Liver (tissue), 8 donors: ENCODE measurements at regions not wholly inside any gene's neighbourhood (a gene's known extent, or its start where the extent isn't known, plus 50 kb on each side); places are given as distances from the start of the nearest gene placed in this dataset.

Experiments
- DNase-seq: peaks from one replicate; pipeline ENCODE4 v3.0.0-alpha.2; 2017; ENCODE audit warnings: low spot score
- H3K27ac ChIP-seq, 2 donors: one replicate each; pipeline ENCODE4 v1.7.0; 2013; ENCODE audit warnings: inconsistent platforms in 2 of 2, low read length in 2 of 2, control low read depth in 1 of 2, low read depth in 1 of 2, mild to moderate bottlenecking in 1 of 2
- H3K27me3 ChIP-seq, 4 donors: one replicate each; pipeline versions ENCODE4 v1.6.1 to v1.7.0; 2013; ENCODE audit warnings: low read length in 3 of 4, inconsistent platforms in 1 of 4, mild to moderate bottlenecking in 1 of 4, moderate library complexity in 1 of 4; ENCODE audit not compliant: control insufficient read depth in 4 of 4, insufficient read depth in 4 of 4
- H3K36me3 ChIP-seq, 4 donors: one replicate each; pipeline versions ENCODE4 v1.6.1 to v1.7.0; 2013; ENCODE audit warnings: low read length in 3 of 4, mild to moderate bottlenecking in 3 of 4, low read depth in 1 of 4, moderate library complexity in 1 of 4; ENCODE audit not compliant: control insufficient read depth in 4 of 4, insufficient read depth in 3 of 4
- H3K4me1 ChIP-seq, 4 donors: one replicate each; pipeline versions ENCODE4 v1.6.1 to v1.7.0; 2013; ENCODE audit warnings: low read length in 3 of 4, mild to moderate bottlenecking in 3 of 4, moderate library complexity in 1 of 4; ENCODE audit not compliant: control insufficient read depth in 4 of 4, insufficient read depth in 4 of 4
- H3K4me3 ChIP-seq, 3 donors: one replicate each; pipeline versions ENCODE4 v1.6.1 to v1.7.0; 2013; ENCODE audit warnings: low read length in 3 of 3, control low read depth in 1 of 3, low read depth in 1 of 3, mild to moderate bottlenecking in 1 of 3
- H3K9ac ChIP-seq, 2 donors: one replicate each; pipeline ENCODE4 v1.7.0; 2013; ENCODE audit warnings: low read length in 2 of 2, mild to moderate bottlenecking in 2 of 2, moderate library complexity in 2 of 2, control low read depth in 1 of 2, low read depth in 1 of 2
- H3K9me3 ChIP-seq, 4 donors: one replicate each; pipeline versions ENCODE4 v1.6.1 to v1.7.0; 2013; ENCODE audit warnings: low read length in 3 of 4; ENCODE audit not compliant: control insufficient read depth in 4 of 4
- EGR1 ChIP-seq, 2 donors: IDR thresholded peaks; 2 replicates each; pipeline ENCODE4 v1.6.1; 2016 to 2018; ENCODE audit warnings: antibody characterized with exemption in 2 of 2, low read depth in 2 of 2
- FOXA1 ChIP-seq: IDR thresholded peaks from 2 replicates; pipeline ENCODE4 v1.6.1; 2016; ENCODE audit warnings: antibody characterized with exemption
- HNF4A ChIP-seq, 2 donors: conservative IDR thresholded peaks; 2 replicates each; pipeline ENCODE4 v1.6.1; 2016; ENCODE audit warnings: antibody characterized with exemption in 2 of 2, mild to moderate bottlenecking in 2 of 2
- JUND ChIP-seq, 2 donors: IDR thresholded peaks; 2 replicates each; pipeline ENCODE4 v1.6.1; 2016; ENCODE audit warnings: antibody characterized with exemption in 2 of 2
- RAD21 ChIP-seq, 2 donors: IDR thresholded peaks; 2 replicates each; pipeline ENCODE4 v1.6.1; 2016; ENCODE audit warnings: antibody characterized with exemption in 2 of 2, mild to moderate bottlenecking in 2 of 2
- RXRA ChIP-seq, 2 donors: IDR thresholded peaks; 2 replicates each; pipeline ENCODE4 v1.6.1; 2017 to 2018; ENCODE audit warnings: antibody characterized with exemption in 2 of 2, mild to moderate bottlenecking in 1 of 2
- SP1 ChIP-seq: IDR thresholded peaks from 2 replicates; pipeline ENCODE4 v1.6.1; 2018; ENCODE audit warnings: antibody characterized with exemption, mild to moderate bottlenecking
- TAF1 ChIP-seq: conservative IDR thresholded peaks from 2 replicates; pipeline ENCODE4 v1.6.1; 2016; ENCODE audit warnings: antibody characterized with exemption, mild to moderate bottlenecking
- WGBS: extraction: QIAGEN DNeasy Blood & Tissue Kit; methylation state at CpG from one replicate; pipeline ENCODE4 v1.1.7; 2013; 5-methylcytosine and 5-hydroxymethylcytosine counted together
- TF ChIP-seq, protein P1 (sequence below): IDR thresholded peaks from 2 replicates; pipeline ENCODE4 v1.6.1; 2016; ENCODE audit warnings: antibody characterized with exemption
- TF ChIP-seq, protein P2 (sequence below): IDR thresholded peaks from 2 replicates; pipeline ENCODE4 v1.6.1; 2016; ENCODE audit warnings: antibody characterized with exemption, mild to moderate bottlenecking
- TF ChIP-seq, protein P3 (sequence below): IDR thresholded peaks from 2 replicates; pipeline ENCODE4 v1.6.1; 2016; ENCODE audit warnings: antibody characterized with exemption
- TF ChIP-seq, protein P4 (sequence below): IDR thresholded peaks from 2 replicates; pipeline ENCODE4 v1.6.1; 2016; ENCODE audit warnings: antibody characterized with exemption
- TF ChIP-seq, protein P5 (sequence below): fragments of 150-350 bp; IDR thresholded peaks from 2 replicates; pipeline ENCODE4 v1.5.1; 2017; ENCODE audit warnings: improper control_type of control experiment, low read depth, low read length; ENCODE audit not compliant: missing input control
- donor health status: healthy.
- donor health status: healthy.
- donor health status: healthy.
- donor health status: healthy.
- donor health status: healthy.

DNA sequence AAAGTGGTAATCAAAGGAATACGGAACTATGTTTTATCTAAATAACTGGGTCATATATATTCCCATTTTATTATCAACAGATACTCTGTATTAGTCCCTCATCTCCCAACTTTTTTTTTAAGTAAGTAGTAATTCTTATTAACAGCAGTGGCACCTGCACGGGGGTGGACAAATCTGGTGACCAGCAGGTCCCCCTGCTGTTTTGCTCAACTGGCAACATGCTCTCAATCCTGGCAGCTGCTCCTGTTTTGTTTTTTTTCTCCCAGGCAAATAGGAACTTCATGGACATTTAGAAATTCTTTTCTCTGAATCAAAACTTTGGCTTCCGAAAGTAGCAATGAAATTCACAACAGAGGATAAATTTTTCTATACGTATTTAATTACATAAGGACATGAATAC is 193.5 kb downstream of the SS18 start:
- no peak for DNase-seq
- Histone ChIP-seq H3K27ac (no peak overlapping the region), H3K9ac (no peak overlapping the region), H3K4me1 (no peaks in the 10 kb centered on the region), H3K27me3 (no peaks in the 10 kb centered on the region), H3K9me3 (peaks cover 0 to 5% (median 2%) of the 10 kb centered on the region in 4 donors), H3K36me3 (no peaks in the 10 kb centered on the region), H3K4me3 (no peak overlapping the region)
- WGBS: 64% methylated on average over 4 of the region's 4 CpGs
- TF ChIP-seq JUND (IDR thresholded peaks at IDR 0.05) (no peak), RXRA (IDR thresholded peaks at IDR 0.05) (no peak), HNF4A (conservative IDR thresholded peaks at IDR 0.05) (no peak), TAF1 (no peak), SP1 (no peak), RAD21 (IDR thresholded peaks at IDR 0.05) (no peak), EGR1 (IDR thresholded peaks at IDR 0.05; ENCODE audit: low read depth in 2 of 2) (no peak)
- TF ChIP-seq, protein P1, sequence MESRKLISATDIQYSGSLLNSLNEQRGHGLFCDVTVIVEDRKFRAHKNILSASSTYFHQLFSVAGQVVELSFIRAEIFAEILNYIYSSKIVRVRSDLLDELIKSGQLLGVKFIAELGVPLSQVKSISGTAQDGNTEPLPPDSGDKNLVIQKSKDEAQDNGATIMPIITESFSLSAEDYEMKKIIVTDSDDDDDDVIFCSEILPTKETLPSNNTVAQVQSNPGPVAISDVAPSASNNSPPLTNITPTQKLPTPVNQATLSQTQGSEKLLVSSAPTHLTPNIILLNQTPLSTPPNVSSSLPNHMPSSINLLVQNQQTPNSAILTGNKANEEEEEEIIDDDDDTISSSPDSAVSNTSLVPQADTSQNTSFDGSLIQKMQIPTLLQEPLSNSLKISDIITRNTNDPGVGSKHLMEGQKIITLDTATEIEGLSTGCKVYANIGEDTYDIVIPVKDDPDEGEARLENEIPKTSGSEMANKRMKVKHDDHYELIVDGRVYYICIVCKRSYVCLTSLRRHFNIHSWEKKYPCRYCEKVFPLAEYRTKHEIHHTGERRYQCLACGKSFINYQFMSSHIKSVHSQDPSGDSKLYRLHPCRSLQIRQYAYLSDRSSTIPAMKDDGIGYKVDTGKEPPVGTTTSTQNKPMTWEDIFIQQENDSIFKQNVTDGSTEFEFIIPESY: no peak
- TF ChIP-seq, protein P2, sequence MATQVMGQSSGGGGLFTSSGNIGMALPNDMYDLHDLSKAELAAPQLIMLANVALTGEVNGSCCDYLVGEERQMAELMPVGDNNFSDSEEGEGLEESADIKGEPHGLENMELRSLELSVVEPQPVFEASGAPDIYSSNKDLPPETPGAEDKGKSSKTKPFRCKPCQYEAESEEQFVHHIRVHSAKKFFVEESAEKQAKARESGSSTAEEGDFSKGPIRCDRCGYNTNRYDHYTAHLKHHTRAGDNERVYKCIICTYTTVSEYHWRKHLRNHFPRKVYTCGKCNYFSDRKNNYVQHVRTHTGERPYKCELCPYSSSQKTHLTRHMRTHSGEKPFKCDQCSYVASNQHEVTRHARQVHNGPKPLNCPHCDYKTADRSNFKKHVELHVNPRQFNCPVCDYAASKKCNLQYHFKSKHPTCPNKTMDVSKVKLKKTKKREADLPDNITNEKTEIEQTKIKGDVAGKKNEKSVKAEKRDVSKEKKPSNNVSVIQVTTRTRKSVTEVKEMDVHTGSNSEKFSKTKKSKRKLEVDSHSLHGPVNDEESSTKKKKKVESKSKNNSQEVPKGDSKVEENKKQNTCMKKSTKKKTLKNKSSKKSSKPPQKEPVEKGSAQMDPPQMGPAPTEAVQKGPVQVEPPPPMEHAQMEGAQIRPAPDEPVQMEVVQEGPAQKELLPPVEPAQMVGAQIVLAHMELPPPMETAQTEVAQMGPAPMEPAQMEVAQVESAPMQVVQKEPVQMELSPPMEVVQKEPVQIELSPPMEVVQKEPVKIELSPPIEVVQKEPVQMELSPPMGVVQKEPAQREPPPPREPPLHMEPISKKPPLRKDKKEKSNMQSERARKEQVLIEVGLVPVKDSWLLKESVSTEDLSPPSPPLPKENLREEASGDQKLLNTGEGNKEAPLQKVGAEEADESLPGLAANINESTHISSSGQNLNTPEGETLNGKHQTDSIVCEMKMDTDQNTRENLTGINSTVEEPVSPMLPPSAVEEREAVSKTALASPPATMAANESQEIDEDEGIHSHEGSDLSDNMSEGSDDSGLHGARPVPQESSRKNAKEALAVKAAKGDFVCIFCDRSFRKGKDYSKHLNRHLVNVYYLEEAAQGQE: no peak
- TF ChIP-seq, protein P3, sequence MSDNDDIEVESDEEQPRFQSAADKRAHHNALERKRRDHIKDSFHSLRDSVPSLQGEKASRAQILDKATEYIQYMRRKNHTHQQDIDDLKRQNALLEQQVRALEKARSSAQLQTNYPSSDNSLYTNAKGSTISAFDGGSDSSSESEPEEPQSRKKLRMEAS: no peak

DNA sequence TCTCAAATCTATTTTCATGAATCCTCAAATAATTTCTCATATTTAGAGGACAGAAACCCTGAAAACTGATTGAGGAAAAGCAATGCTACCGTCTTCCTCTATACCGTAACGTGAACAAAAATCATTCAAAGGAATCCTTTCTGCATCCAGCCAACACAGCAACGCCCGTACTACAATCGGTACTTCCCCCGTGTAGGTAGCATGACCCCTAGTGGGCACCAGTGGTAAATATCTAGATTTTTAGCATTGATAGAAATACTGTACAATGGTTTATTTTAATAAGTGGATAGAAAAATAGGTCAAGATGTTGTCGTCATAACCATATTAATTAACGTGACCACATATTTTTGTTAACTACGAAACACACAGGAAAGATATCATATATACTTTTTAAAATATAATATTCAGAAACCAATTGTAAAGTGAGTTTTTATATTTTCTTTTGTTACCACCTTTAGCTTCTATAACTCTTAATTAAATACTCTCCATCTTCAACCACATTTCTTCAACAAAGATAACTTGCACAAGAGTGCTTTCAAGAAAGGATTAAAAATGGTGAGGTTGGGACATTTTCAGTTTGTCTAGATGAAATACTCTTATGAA is 194.1 kb downstream of the SS18 start:
- no peak overlapping the region for H3K4me3 ChIP-seq
- 12% methylated on average over 10 of the region's 10 CpGs for WGBS
- H3K9me3 ChIP-seq: peaks cover 0 to 5% (median 2%) of the 10 kb centered on the region in 4 donors
- no peaks in the 10 kb centered on the region for H3K27me3 ChIP-seq
- no peak for TF ChIP-seq FOXA1
- TF ChIP-seq, protein P4, sequence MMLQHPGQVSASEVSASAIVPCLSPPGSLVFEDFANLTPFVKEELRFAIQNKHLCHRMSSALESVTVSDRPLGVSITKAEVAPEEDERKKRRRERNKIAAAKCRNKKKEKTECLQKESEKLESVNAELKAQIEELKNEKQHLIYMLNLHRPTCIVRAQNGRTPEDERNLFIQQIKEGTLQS: no peak
- TF ChIP-seq RAD21 (IDR thresholded peaks at IDR 0.05): peak; percentile 74 to 76
- TF ChIP-seq, protein P5, sequence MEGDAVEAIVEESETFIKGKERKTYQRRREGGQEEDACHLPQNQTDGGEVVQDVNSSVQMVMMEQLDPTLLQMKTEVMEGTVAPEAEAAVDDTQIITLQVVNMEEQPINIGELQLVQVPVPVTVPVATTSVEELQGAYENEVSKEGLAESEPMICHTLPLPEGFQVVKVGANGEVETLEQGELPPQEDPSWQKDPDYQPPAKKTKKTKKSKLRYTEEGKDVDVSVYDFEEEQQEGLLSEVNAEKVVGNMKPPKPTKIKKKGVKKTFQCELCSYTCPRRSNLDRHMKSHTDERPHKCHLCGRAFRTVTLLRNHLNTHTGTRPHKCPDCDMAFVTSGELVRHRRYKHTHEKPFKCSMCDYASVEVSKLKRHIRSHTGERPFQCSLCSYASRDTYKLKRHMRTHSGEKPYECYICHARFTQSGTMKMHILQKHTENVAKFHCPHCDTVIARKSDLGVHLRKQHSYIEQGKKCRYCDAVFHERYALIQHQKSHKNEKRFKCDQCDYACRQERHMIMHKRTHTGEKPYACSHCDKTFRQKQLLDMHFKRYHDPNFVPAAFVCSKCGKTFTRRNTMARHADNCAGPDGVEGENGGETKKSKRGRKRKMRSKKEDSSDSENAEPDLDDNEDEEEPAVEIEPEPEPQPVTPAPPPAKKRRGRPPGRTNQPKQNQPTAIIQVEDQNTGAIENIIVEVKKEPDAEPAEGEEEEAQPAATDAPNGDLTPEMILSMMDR: peak; percentile 46
- no peak overlapping the region for H3K9ac ChIP-seq
- H3K27ac ChIP-seq: no peak overlapping the region
- no peaks in the 10 kb centered on the region for H3K36me3 ChIP-seq
- no peak for DNase-seq
- H3K4me1 ChIP-seq: no peaks in the 10 kb centered on the region
